PC-9 (cell line): ENCODE measurements at regions not wholly inside any gene's neighbourhood (a gene's known extent, or its start where the extent isn't known, plus 50 kb on each side); places are given as distances from the start of the nearest gene placed in this dataset.

Source experiments
- BruUV-seq: library from RNA; stranded (reverse); fragments of 400-500 nt; replicated peaks from 2 replicates; lab custom pipeline; 2021; lab: Mats Ljungman, UMichigan
- CTCF ChIA-PET: fragments of 300-600 bp; sonication (Branson Sonifier 250); formaldehyde crosslinking; loops from one replicate; lab custom pipeline; 2022; ENCODE audit warnings: antibody characterized with exemption; lab: Charles Lee
- POLR2A ChIA-PET: fragments of 300-600 bp; sonication (Branson Sonifier 250); formaldehyde crosslinking; loops from one replicate; lab custom pipeline; 2022; ENCODE audit warnings: antibody characterized with exemption; ENCODE audit not compliant: unreplicated experiment; lab: Charles Lee
- DNase-seq, 2 experiments: peaks; one replicate each; pipeline versions ENCODE4 v3.0.0 to v3.0.0-alpha.2; 2015 to 2022; ENCODE audit warnings: mixed read lengths in 1 of 2
- H2AFZ ChIP-seq: fragments of 200-600 bp; sonication (generic); 2 replicates; pipeline ENCODE4 v1.8.1; 2017; ENCODE audit warnings: antibody characterized with exemption
- H3F3A ChIP-seq: fragments of 200-600 bp; sonication (generic); 2 replicates; pipeline ENCODE4 v1.8.1; 2017; ENCODE audit warnings: antibody characterized with exemption, mild to moderate bottlenecking, low read depth; ENCODE audit not compliant: insufficient read depth
- H3K27ac ChIP-seq: fragments of 200-600 bp; sonication (generic); 2 replicates; pipeline ENCODE4 v1.6.1; 2016; ENCODE audit warnings: mixed run types
- H3K27me3 ChIP-seq: fragments of 200-600 bp; sonication (generic); 2 replicates; pipeline ENCODE4 v1.6.1; 2016; ENCODE audit warnings: low read depth, mixed run types; ENCODE audit not compliant: insufficient read depth
- H3K36me3 ChIP-seq: fragments of 200-600 bp; sonication (generic); 2 replicates; pipeline ENCODE4 v1.6.1; 2016; ENCODE audit warnings: low read depth, mixed run types
- H3K4me1 ChIP-seq: fragments of 200-600 bp; sonication (generic); replicated peaks from 2 replicates; pipeline ENCODE4 v1.6.1; 2016; ENCODE audit warnings: mixed run types; ENCODE audit not compliant: insufficient read depth
- H3K4me2 ChIP-seq: fragments of 200-600 bp; sonication (generic); 2 replicates; pipeline ENCODE4 v1.6.1; 2017; ENCODE audit warnings: mixed run types
- H3K4me3 ChIP-seq: fragments of 200-600 bp; sonication (generic); 2 replicates; pipeline ENCODE4 v1.6.1; 2016; ENCODE audit warnings: mixed run types
- H3K79me2 ChIP-seq: fragments of 200-600 bp; sonication (generic); 2 replicates; pipeline ENCODE4 v1.6.1; 2017; ENCODE audit warnings: low read depth, mixed run types
- H3K9me2 ChIP-seq: fragments of 200-600 bp; sonication (generic); 2 replicates; pipeline ENCODE4 v1.8.1; 2017; ENCODE audit warnings: mild to moderate bottlenecking; ENCODE audit not compliant: insufficient read depth
- H3K9me3 ChIP-seq: fragments of 200-600 bp; sonication (generic); 2 replicates; pipeline ENCODE4 v1.8.1; 2016; ENCODE audit warnings: low read depth; ENCODE audit not compliant: insufficient read depth
- H4K20me1 ChIP-seq: fragments of 200-600 bp; sonication (generic); 2 replicates; pipeline ENCODE4 v1.8.1; 2017; ENCODE audit not compliant: insufficient read depth
- CTCF ChIP-seq: fragments of 200-600 bp; sonication (generic); conservative IDR thresholded peaks from 2 replicates; pipeline ENCODE4 v1.6.1; 2017; ENCODE audit warnings: mixed run types, antibody characterized with exemption, mild to moderate bottlenecking, moderate library complexity
- EZH2 ChIP-seq: fragments of 200-600 bp; sonication (generic); IDR thresholded peaks from 2 replicates; pipeline ENCODE4 v1.8.0; 2017; ENCODE audit warnings: antibody characterized with exemption, low read depth
- intact Hi-C: fragments of 100-400 bp; cut with micrococcal nuclease; formaldehyde crosslinking; loops from one replicate; pipeline ENCODE4 v1.10.0; 2022; ENCODE audit not compliant: unreplicated experiment

GRCh38 chr11:131231317-131231940, 139.0 kb upstream of the NTM start:
- no peak for TF ChIP-seq EZH2
- no peak for TF ChIP-seq CTCF
- ChIA-PET CTCF (no interaction called here), POLR2A (no interaction called here)
- Histone ChIP-seq H4K20me1 (no peaks in the 10 kb centered on the region), H3F3A (no peaks in the 10 kb centered on the region), H3K79me2 (no peaks in the 10 kb centered on the region), H3K27me3 (peaks cover 64% of the 10 kb centered on the region), H3K27ac (no peak overlapping the region), H3K9me2 (no peaks in the 10 kb centered on the region), H3K36me3 (no peaks in the 10 kb centered on the region), H3K4me3 (no peak overlapping the region), H3K9me3 (no peaks in the 10 kb centered on the region), H3K4me2 (no peak overlapping the region), H3K4me1 (no peaks in the 10 kb centered on the region), H2AFZ (no peak overlapping the region)
- intact Hi-C loops = no loop called here
- no TSS peak for BruUV-seq
- DNase-seq = no peak

GRCh38 chr11:131232261-131232660, 138.2 kb upstream of the NTM start:
- Histone ChIP-seq H3K27ac (no peak overlapping the region), H2AFZ (no peak overlapping the region), H4K20me1 (no peaks in the 10 kb centered on the region), H3K4me2 (no peak overlapping the region), H3K27me3 (peaks cover 72% of the 10 kb centered on the region), H3K79me2 (no peaks in the 10 kb centered on the region), H3K9me3 (no peaks in the 10 kb centered on the region), H3K4me3 (no peak overlapping the region), H3K9me2 (no peaks in the 10 kb centered on the region), H3K4me1 (no peaks in the 10 kb centered on the region), H3F3A (no peaks in the 10 kb centered on the region), H3K36me3 (no peaks in the 10 kb centered on the region)
- TF ChIP-seq CTCF = no peak
- TF ChIP-seq EZH2 = no peak
- intact Hi-C loops = no loop called here
- DNase-seq = no peak
- ChIA-PET POLR2A (no interaction called here), CTCF (no interaction called here)
- no TSS peak for BruUV-seq

- Histone ChIP-seq H3K9me3 (no peaks in the 10 kb centered on the region), H3K9me2 (no peaks in the 10 kb centered on the region), H3K4me2 (no peak overlapping the region), H4K20me1 (no peaks in the 10 kb centered on the region), H3K27me3 (peaks cover 84% of the 10 kb centered on the region), H3K79me2 (no peaks in the 10 kb centered on the region), H3K27ac (no peak overlapping the region), H3K4me3 (no peak overlapping the region), H2AFZ (no peak overlapping the region), H3F3A (no peaks in the 10 kb centered on the region), H3K4me1 (no peaks in the 10 kb centered on the region), H3K36me3 (no peaks in the 10 kb centered on the region)
- intact Hi-C loops = no loop called here
- BruUV-seq = no TSS peak
- ChIA-PET CTCF (no interaction called here), POLR2A (no interaction called here)
- no peak for TF ChIP-seq EZH2
- TF ChIP-seq CTCF = no peak
- DNase-seq = no peak
Measured at GRCh38 chr11:131234221-131234620, 136.2 kb upstream of the NTM start.
